MCF 10A (cell line): ENCODE measurements at regions not wholly inside any gene's neighbourhood (a gene's known extent, or its start where the extent isn't known, plus 50 kb on each side); places are given as distances from the start of the nearest gene placed in this dataset.

Source experiments
- BruUV-seq: library from RNA; stranded (reverse); fragments of 400-500 nt; replicated peaks from 2 replicates; lab custom pipeline; 2021; lab: Mats Ljungman, UMichigan
- CTCF ChIA-PET: fragments of 300-600 bp; sonication (Branson Sonifier 250); formaldehyde crosslinking; extraction: SDS; loops from one replicate; lab custom pipeline; 2021; ENCODE audit warnings: antibody characterized with exemption, inconsistent platforms; lab: Yijun Ruan, JAX
- POLR2A ChIA-PET: fragments of 300-600, 350-650 bp; sonication (Branson Sonifier 250); formaldehyde crosslinking; extraction: SDS; loops from one replicate; lab custom pipeline; 2020; ENCODE audit warnings: antibody characterized with exemption, inconsistent platforms; lab: Yijun Ruan, JAX
- DNase-seq: peaks from one replicate; pipeline ENCODE4 v3.0.0-alpha.2; 2018; ENCODE audit not compliant: unreplicated experiment
- H3K27ac Mint-ChIP-seq: one replicate; pipeline ENCODE4 v1.8.0; 2022; ENCODE audit warnings: mild to moderate bottlenecking, low read depth, mixed read lengths; ENCODE audit not compliant: unreplicated experiment
- H3K27me3 Mint-ChIP-seq: one replicate; pipeline ENCODE4 v1.8.0; 2022; ENCODE audit warnings: mixed read lengths; ENCODE audit not compliant: insufficient read depth, unreplicated experiment
- H3K36me3 Mint-ChIP-seq: one replicate; pipeline ENCODE4 v1.8.0; 2022; ENCODE audit warnings: mild to moderate bottlenecking, moderate library complexity, mixed read lengths; ENCODE audit not compliant: insufficient read depth, unreplicated experiment
- H3K4me1 Mint-ChIP-seq: one replicate; pipeline ENCODE4 v1.8.0; 2022; ENCODE audit warnings: mixed read lengths; ENCODE audit not compliant: insufficient read depth, unreplicated experiment
- H3K4me3 Mint-ChIP-seq: one replicate; pipeline ENCODE4 v1.8.0; 2022; ENCODE audit warnings: mild to moderate bottlenecking, moderate library complexity, mixed read lengths; ENCODE audit not compliant: unreplicated experiment
- H3K9me3 Mint-ChIP-seq: one replicate; pipeline ENCODE4 v1.8.0; 2022; ENCODE audit warnings: mixed read lengths; ENCODE audit not compliant: unreplicated experiment
- intact Hi-C: fragments of 100-400 bp; cut with micrococcal nuclease; formaldehyde crosslinking; loops from 2 replicates; pipeline ENCODE4 v1.14.1; 2022
- TF ChIP-seq, protein P1 (sequence below): fragments of 200-600 bp; IDR thresholded peaks from one replicate; pipeline ENCODE4 v1.8.0; 2022; ENCODE audit warnings: antibody characterized with exemption, mild to moderate bottlenecking; ENCODE audit not compliant: unreplicated experiment

- POLR2A ChIA-PET: no interaction called here
- intact Hi-C loops: loop anchor here (5.0 kb wide), 1 partner anchor 38 kb away; no protein-coding TSS in a partner anchor
- Mint-ChIP-seq H3K9me3 (peaks cover 5% of the 10 kb centered on the region), H3K27me3 (no peaks in the 10 kb centered on the region), H3K4me3 (no peak overlapping the region), H3K4me1 (peaks cover 10% of the 10 kb centered on the region), H3K36me3 (no peaks in the 10 kb centered on the region), H3K27ac (no peak overlapping the region)
- CTCF ChIA-PET: no interaction called here
- DNase-seq: no peak
- BruUV-seq: no TSS peak
- TF ChIP-seq, protein P1, sequence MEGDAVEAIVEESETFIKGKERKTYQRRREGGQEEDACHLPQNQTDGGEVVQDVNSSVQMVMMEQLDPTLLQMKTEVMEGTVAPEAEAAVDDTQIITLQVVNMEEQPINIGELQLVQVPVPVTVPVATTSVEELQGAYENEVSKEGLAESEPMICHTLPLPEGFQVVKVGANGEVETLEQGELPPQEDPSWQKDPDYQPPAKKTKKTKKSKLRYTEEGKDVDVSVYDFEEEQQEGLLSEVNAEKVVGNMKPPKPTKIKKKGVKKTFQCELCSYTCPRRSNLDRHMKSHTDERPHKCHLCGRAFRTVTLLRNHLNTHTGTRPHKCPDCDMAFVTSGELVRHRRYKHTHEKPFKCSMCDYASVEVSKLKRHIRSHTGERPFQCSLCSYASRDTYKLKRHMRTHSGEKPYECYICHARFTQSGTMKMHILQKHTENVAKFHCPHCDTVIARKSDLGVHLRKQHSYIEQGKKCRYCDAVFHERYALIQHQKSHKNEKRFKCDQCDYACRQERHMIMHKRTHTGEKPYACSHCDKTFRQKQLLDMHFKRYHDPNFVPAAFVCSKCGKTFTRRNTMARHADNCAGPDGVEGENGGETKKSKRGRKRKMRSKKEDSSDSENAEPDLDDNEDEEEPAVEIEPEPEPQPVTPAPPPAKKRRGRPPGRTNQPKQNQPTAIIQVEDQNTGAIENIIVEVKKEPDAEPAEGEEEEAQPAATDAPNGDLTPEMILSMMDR: no peak
These were observed 159.3 kb upstream of the CPNE8 start for GRCh38 chr12:39064708-39065107.

DNA sequence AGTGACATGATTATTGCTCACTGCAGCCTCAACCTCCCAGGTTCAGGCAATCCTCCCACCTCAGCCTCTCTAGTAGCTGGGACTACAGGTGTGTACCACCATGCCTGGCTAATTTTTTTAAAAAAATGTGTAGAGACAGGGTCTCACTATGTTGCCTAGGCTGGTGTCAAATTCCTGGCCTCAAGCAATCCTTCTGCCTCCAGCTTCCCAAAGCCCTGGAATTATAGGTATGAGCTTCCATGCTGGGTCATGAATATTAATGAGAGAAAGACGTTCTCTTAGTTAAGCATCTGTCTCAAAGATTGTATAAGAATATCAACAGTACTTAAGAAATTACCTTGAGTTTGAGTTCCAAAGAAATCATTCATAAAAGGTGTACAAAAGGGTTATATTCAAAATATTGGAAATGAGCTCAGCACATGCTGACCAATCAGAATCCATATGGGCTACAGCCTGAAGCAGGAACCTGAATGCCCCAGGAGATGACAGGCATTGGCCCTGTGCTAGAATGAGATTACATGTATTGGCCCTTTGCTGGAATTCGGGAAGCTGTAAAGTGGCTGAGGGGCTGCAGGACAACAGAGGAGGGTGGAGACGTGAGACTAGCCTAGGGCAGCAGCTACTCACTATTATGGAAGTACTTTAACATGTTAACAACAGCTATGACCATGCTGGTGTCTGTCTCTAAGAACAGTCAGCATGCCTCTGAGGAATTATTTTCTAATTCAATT, 157.0 kb upstream of the CPNE8 start:
- no peak overlapping the region for H3K27ac Mint-ChIP-seq
- H3K9me3 Mint-ChIP-seq: peaks cover 5% of the 10 kb centered on the region
- BruUV-seq: no TSS peak
- H3K4me1 Mint-ChIP-seq: no peaks in the 10 kb centered on the region
- CTCF ChIA-PET: interaction anchor here (1.0 kb wide), 1 partner anchor 211 kb away, joined by 3 read pairs; no protein-coding TSS in a partner anchor
- no peaks in the 10 kb centered on the region for H3K27me3 Mint-ChIP-seq
- intact Hi-C loops: no loop called here
- TF ChIP-seq, protein P1: no peak
- H3K4me3 Mint-ChIP-seq: no peak overlapping the region
- no peaks in the 10 kb centered on the region for H3K36me3 Mint-ChIP-seq
- no peak for DNase-seq
- POLR2A ChIA-PET: no interaction called here

- Mint-ChIP-seq H3K27ac (no peak overlapping the region), H3K9me3 (peaks cover 5% of the 10 kb centered on the region), H3K36me3 (no peaks in the 10 kb centered on the region), H3K4me1 (no peaks in the 10 kb centered on the region), H3K4me3 (no peak overlapping the region), H3K27me3 (no peaks in the 10 kb centered on the region)
- DNase-seq: no peak
- TF ChIP-seq, protein P1: no peak
- intact Hi-C loops: no loop called here
- no TSS peak for BruUV-seq
- CTCF ChIA-PET: no interaction called here
- POLR2A ChIA-PET: no interaction called here
These were observed 156.2 kb upstream of the CPNE8 start for GRCh38 chr12:39061576-39061975.

DNA sequence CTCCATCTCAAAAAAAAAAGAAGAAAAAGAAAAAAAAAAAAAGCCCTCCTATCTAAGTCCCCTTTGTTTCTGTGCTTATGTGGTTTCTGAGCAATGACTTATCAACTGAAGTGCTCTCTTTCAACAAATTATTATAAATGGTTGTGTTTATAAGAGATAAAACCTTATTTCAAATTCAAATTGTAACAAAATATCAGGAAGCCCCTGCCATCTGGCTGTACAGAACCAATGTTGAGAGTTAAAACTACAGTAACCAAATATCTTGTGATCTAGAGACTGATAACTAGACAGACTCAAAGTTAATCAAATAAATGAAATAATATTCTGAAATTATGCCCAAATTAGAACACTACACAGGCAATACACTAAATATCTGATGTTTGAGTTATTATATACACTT, 143.0 kb upstream of the CPNE8 start:
- H3K4me1 Mint-ChIP-seq: no peaks in the 10 kb centered on the region
- intact Hi-C loops: no loop called here
- peaks cover 4% of the 10 kb centered on the region for H3K9me3 Mint-ChIP-seq
- H3K27ac Mint-ChIP-seq: no peak overlapping the region
- TF ChIP-seq, protein P1: no peak
- no peaks in the 10 kb centered on the region for H3K27me3 Mint-ChIP-seq
- H3K36me3 Mint-ChIP-seq: no peaks in the 10 kb centered on the region
- no peak for DNase-seq
- ChIA-PET POLR2A (no interaction called here), CTCF (no interaction called here)
- no TSS peak for BruUV-seq
- no peak overlapping the region for H3K4me3 Mint-ChIP-seq
